NCI-H524 (cell line): ENCODE measurements at regions not wholly inside any gene's neighbourhood (a gene's known extent, or its start where the extent isn't known, plus 50 kb on each side); places are given as distances from the start of the nearest gene placed in this dataset.
"Not testable (repeated sequence)": the region's sequence is repeated elsewhere in the genome, so short reads cannot be mapped to it uniquely, and the experiment has no call there.

ENCODE experiments used
- DNase-seq, 2 experiments: peaks; one replicate each; lab custom pipeline; 2025; lab: John Stamatoyannopoulos, UW

GRCh38 chr11:100581318-100581717 lies 105.8 kb upstream of the ARHGAP42 start:
- no peak for DNase-seq

GRCh38 chr11:100584201-100584985 lies 102.7 kb upstream of the ARHGAP42 start:
- no peak for DNase-seq

GRCh38 chr11:100585728-100586127 lies 101.4 kb upstream of the ARHGAP42 start:
- no peak for DNase-seq

- DNase-seq: no peak
These were observed 100.6 kb upstream of the ARHGAP42 start for GRCh38 chr11:100586361-100587101.

GRCh38 chr11:100592619-100593260 lies 94.3 kb upstream of the ARHGAP42 start:
- DNase-seq: peak; percentile 41 to 81

GRCh38 chr11:100593291-100593690 lies 93.8 kb upstream of the ARHGAP42 start:
- DNase-seq: peak; percentile 91 to 96

GRCh38 chr11:100594320-100594719 lies 92.8 kb upstream of the ARHGAP42 start:
- no peak for DNase-seq

GRCh38 chr11:100600941-100601340 lies 86.1 kb upstream of the ARHGAP42 start:
- DNase-seq: no peak

- DNase-seq: no peak
These were observed 84.4 kb upstream of the ARHGAP42 start for GRCh38 chr11:100602716-100603115.

- DNase-seq: not testable (repeated sequence)
These were observed 79.3 kb upstream of the ARHGAP42 start for GRCh38 chr11:100607761-100608160.

GRCh38 chr11:100612766-100613165 lies 74.3 kb upstream of the ARHGAP42 start:
- DNase-seq: no peak

GRCh38 chr11:100618914-100619313 lies 68.2 kb upstream of the ARHGAP42 start:
- DNase-seq: no peak

GRCh38 chr11:100619484-100619883 lies 67.6 kb upstream of the ARHGAP42 start:
- no peak for DNase-seq

GRCh38 chr11:100622404-100622803 lies 64.7 kb upstream of the ARHGAP42 start:
- DNase-seq: no peak

GRCh38 chr11:100624346-100624745 lies 62.7 kb upstream of the ARHGAP42 start:
- no peak for DNase-seq

GRCh38 chr11:100625041-100625440 lies 62.0 kb upstream of the ARHGAP42 start:
- no peak for DNase-seq

GRCh38 chr11:100629671-100630070 lies 57.4 kb upstream of the ARHGAP42 start:
- peak in 1 of 2 experiments; percentile 3 for DNase-seq

GRCh38 chr11:100630898-100631297 lies 56.2 kb upstream of the ARHGAP42 start:
- DNase-seq: no peak

GRCh38 chr11:100631316-100631715 lies 55.8 kb upstream of the ARHGAP42 start:
- DNase-seq: no peak

GRCh38 chr11:100632941-100633452 lies 54.1 kb upstream of the ARHGAP42 start:
- DNase-seq: peak in 1 of 2 experiments; percentile 11

GRCh38 chr11:100635194-100635593 lies 51.9 kb upstream of the ARHGAP42 start:
- DNase-seq: peak; percentile 3 to 77

- DNase-seq: no peak
These were observed 50.6 kb upstream of the ARHGAP42 start for GRCh38 chr11:100636536-100636935.
